Neural progenitor cell (in vitro differentiated cells): ENCODE measurements at regions not wholly inside any gene's neighbourhood (a gene's known extent, or its start where the extent isn't known, plus 50 kb on each side); places are given as distances from the start of the nearest gene placed in this dataset.

ENCODE experiments used
- DNase-seq: peaks from one replicate; pipeline ENCODE4 v3.0.0-alpha.2; 2016; ENCODE audit warnings: low spot score
- H2AFZ ChIP-seq: fragments of 200-600 bp; sonication (generic); replicated peaks from 2 replicates; pipeline ENCODE4 v1.6.1; 2016; ENCODE audit warnings: antibody characterized with exemption
- H3F3A ChIP-seq: fragments of 200-600 bp; sonication (generic); 2 replicates; pipeline ENCODE4 v1.6.1; 2016; ENCODE audit warnings: antibody characterized with exemption, low read depth
- H3K27ac ChIP-seq: fragments of 200-600 bp; sonication (generic); 2 replicates; pipeline ENCODE4 v1.5.1; 2016; ENCODE audit warnings: mild to moderate bottlenecking
- H3K27me3 ChIP-seq: fragments of 200-600 bp; sonication (generic); 2 replicates; pipeline ENCODE4 v1.6.1; 2016; ENCODE audit warnings: mild to moderate bottlenecking, moderate library complexity
- H3K36me3 ChIP-seq: fragments of 200-600 bp; sonication (generic); 2 replicates; pipeline ENCODE4 v1.5.1; 2016
- H3K4me1 ChIP-seq: fragments of 200-600 bp; sonication (generic); 2 replicates; pipeline ENCODE4 v1.6.1; 2016; ENCODE audit warnings: mixed run types
- H3K4me2 ChIP-seq: fragments of 200-600 bp; sonication (generic); 2 replicates; pipeline ENCODE4 v1.6.1; 2016
- H3K4me3 ChIP-seq: fragments of 200-600 bp; sonication (generic); 2 replicates; pipeline ENCODE4 v1.5.1; 2016
- H3K79me2 ChIP-seq: fragments of 200-600 bp; sonication (generic); 2 replicates; pipeline ENCODE4 v1.6.1; 2016; ENCODE audit warnings: low read depth
- H3K9ac ChIP-seq: fragments of 200-600 bp; sonication (generic); 2 replicates; pipeline ENCODE4 v1.6.1; 2016
- H3K9me3 ChIP-seq: fragments of 200-600 bp; sonication (generic); 2 replicates; pipeline ENCODE4 v1.5.1; 2016; ENCODE audit warnings: low read depth
- H4K20me1 ChIP-seq: fragments of 200-600 bp; sonication (generic); 2 replicates; pipeline ENCODE4 v1.6.1; 2016; ENCODE audit warnings: low read depth
- H3K27ac Mint-ChIP-seq: 3 replicates; pipeline ENCODE4 v1.8.0; 2021; ENCODE audit warnings: mixed read lengths
- H3K27me3 Mint-ChIP-seq: 2 replicates; pipeline ENCODE4 v1.8.0; 2022; ENCODE audit warnings: low read depth, mild to moderate bottlenecking, inconsistent platforms, moderate library complexity, mixed read lengths; ENCODE audit not compliant: insufficient read depth
- H3K36me3 Mint-ChIP-seq: 3 replicates; pipeline ENCODE4 v1.8.0; 2021; ENCODE audit warnings: mixed read lengths
- H3K4me1 Mint-ChIP-seq: 3 replicates; pipeline ENCODE4 v1.8.0; 2021; ENCODE audit warnings: mixed read lengths
- H3K4me3 Mint-ChIP-seq: 3 replicates; pipeline ENCODE4 v1.8.0; 2021; ENCODE audit warnings: mild to moderate bottlenecking, moderate library complexity, mixed read lengths
- H3K9me3 Mint-ChIP-seq: 3 replicates; pipeline ENCODE4 v1.8.0; 2020; ENCODE audit warnings: mixed read lengths
- EZH2 ChIP-seq: fragments of 200-600 bp; sonication (generic); IDR thresholded peaks from 2 replicates; pipeline ENCODE4 v1.6.1; 2017; ENCODE audit warnings: antibody characterized with exemption, mild to moderate bottlenecking, moderate library complexity
- EZH2phosphoT487 ChIP-seq: fragments of 200-600 bp; sonication (generic); IDR thresholded peaks from 2 replicates; pipeline ENCODE4 v1.6.1; 2017; ENCODE audit warnings: antibody characterized with exemption
- TF ChIP-seq, protein P1 (sequence below): fragments of 200-600 bp; sonication (generic); IDR thresholded peaks from 2 replicates; pipeline ENCODE4 v1.5.1; 2017; ENCODE audit warnings: antibody characterized with exemption, mild to moderate bottlenecking

DNA sequence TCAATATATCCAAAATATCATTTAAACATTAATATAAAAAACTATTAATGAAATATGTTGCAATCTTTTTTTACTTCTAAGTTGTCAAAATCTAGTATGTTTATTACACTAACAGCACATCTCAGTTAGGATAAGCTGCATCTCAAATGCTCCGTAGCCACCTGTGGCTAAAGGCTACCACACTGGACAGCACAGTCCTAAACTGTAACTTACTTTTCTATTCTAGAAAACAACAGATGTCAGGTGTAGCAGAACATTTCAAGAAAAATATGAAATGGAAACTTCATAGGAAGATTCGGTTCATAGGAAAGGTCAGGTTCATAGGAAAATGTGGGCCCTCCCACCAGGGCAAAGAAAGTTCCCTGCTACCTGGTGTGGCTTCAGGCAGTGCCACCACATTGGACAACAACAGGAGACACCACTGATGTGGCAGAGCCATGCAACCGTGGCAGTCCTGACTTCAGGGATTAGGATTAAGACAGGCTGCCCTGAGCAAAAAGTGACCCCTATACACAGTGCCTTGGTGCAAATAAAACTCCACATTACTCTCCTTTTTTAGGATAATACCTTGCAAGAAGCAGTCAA is 197.8 kb upstream of the NR4A3 start:
- Mint-ChIP-seq H3K4me1 (no peaks in the 10 kb centered on the region), H3K27me3 (no peaks in the 10 kb centered on the region), H3K9me3 (no peaks in the 10 kb centered on the region), H3K36me3 (no peaks in the 10 kb centered on the region), H3K27ac (no peak overlapping the region), H3K4me3 (no peak overlapping the region)
- Histone ChIP-seq H3K27ac (no peak overlapping the region), H3K4me2 (no peak overlapping the region), H3K4me3 (no peak overlapping the region), H3K9me3 (no peaks in the 10 kb centered on the region), H3K4me1 (no peaks in the 10 kb centered on the region), H3K27me3 (no peaks in the 10 kb centered on the region), H3F3A (no peaks in the 10 kb centered on the region), H4K20me1 (no peaks in the 10 kb centered on the region), H2AFZ (no peak overlapping the region), H3K36me3 (no peaks in the 10 kb centered on the region), H3K9ac (no peak overlapping the region), H3K79me2 (no peaks in the 10 kb centered on the region)
- no peak for DNase-seq
- no peak for TF ChIP-seq EZH2phosphoT487
- TF ChIP-seq, protein P1, sequence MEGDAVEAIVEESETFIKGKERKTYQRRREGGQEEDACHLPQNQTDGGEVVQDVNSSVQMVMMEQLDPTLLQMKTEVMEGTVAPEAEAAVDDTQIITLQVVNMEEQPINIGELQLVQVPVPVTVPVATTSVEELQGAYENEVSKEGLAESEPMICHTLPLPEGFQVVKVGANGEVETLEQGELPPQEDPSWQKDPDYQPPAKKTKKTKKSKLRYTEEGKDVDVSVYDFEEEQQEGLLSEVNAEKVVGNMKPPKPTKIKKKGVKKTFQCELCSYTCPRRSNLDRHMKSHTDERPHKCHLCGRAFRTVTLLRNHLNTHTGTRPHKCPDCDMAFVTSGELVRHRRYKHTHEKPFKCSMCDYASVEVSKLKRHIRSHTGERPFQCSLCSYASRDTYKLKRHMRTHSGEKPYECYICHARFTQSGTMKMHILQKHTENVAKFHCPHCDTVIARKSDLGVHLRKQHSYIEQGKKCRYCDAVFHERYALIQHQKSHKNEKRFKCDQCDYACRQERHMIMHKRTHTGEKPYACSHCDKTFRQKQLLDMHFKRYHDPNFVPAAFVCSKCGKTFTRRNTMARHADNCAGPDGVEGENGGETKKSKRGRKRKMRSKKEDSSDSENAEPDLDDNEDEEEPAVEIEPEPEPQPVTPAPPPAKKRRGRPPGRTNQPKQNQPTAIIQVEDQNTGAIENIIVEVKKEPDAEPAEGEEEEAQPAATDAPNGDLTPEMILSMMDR, result no peak
- no peak for TF ChIP-seq EZH2

DNA sequence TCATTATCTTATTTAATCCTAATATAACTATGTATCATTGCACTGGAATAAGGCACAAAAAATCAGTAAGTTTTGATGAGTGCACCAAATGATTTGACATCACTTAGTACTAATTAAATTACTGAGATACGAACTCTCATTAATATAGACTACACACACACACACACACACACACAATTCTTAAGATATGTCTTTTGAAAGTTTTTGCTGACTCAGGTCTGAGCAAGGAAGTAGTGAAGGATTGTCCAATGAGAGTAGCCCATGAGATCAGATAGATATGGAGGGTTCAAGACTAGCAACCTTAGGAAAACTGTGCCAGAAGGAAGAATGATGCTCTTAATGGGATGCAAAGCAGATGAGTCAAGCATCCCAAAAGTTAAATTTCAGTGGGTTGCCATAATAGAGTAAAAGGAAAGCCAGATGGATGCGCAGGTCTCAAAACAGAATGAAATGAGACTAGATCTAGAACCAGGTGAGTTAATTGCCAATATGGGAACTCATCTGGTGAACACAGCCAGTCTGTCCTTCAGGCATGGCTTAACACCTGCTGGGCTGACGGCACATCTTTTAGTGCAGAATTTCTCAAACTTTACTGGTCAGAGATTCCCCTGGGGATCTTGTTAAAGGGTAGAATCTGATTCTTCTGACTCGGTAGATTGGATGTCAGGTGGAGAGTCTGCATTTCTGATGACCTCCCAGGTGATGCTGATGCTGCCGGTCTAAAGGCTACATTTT is 197.0 kb upstream of the NR4A3 start:
- TF ChIP-seq, protein P1, result no peak
- no peak for TF ChIP-seq EZH2
- TF ChIP-seq EZH2phosphoT487, result no peak
- no peaks in the 10 kb centered on the region for H3K36me3 Mint-ChIP-seq

DNA sequence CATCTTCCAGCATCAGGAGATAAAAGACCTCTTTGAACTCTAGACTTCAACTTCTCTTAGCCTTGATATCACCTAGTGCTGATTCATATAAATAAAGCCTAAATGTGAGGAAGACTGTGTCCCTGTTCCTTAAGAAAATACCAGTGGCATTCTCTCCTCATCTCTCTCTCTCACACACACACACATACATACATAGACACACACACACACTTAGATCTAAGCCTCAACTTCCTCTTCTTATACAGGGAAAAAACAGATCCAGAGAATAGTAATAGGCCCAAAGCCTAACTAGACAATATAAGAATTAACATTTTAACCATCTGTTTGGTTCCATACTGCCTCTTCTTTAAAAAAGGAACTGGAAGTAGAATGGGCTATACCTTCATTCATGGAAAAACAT is 195.3 kb upstream of the NR4A3 start:
- Histone ChIP-seq H2AFZ (no peak overlapping the region), H3F3A (no peaks in the 10 kb centered on the region), H3K4me2 (no peak overlapping the region), H3K79me2 (no peaks in the 10 kb centered on the region), H3K36me3 (no peaks in the 10 kb centered on the region), H3K9me3 (no peaks in the 10 kb centered on the region), H3K9ac (no peak overlapping the region), H4K20me1 (no peaks in the 10 kb centered on the region), H3K27ac (no peak overlapping the region), H3K4me3 (no peak overlapping the region), H3K4me1 (no peaks in the 10 kb centered on the region), H3K27me3 (no peaks in the 10 kb centered on the region)
- no peaks in the 10 kb centered on the region for H3K9me3 Mint-ChIP-seq
- no peaks in the 10 kb centered on the region for H3K27me3 Mint-ChIP-seq
- H3K4me1 Mint-ChIP-seq, result no peaks in the 10 kb centered on the region
- H3K36me3 Mint-ChIP-seq, result no peaks in the 10 kb centered on the region
- no peak overlapping the region for H3K4me3 Mint-ChIP-seq
- no peak for DNase-seq
- no peak overlapping the region for H3K27ac Mint-ChIP-seq
- TF ChIP-seq EZH2phosphoT487 (no peak), EZH2 (no peak)
- TF ChIP-seq, protein P1, result no peak

More for the DNA sequence above, 197.0 kb upstream of the NR4A3 start:
- Histone ChIP-seq H4K20me1 (no peaks in the 10 kb centered on the region), H2AFZ (no peak overlapping the region), H3K36me3 (no peaks in the 10 kb centered on the region), H3K27ac (no peak overlapping the region), H3K9ac (no peak overlapping the region), H3K27me3 (no peaks in the 10 kb centered on the region), H3K79me2 (no peaks in the 10 kb centered on the region), H3K4me1 (no peaks in the 10 kb centered on the region), H3K4me3 (no peak overlapping the region), H3K4me2 (no peak overlapping the region), H3F3A (no peaks in the 10 kb centered on the region), H3K9me3 (no peaks in the 10 kb centered on the region)
- no peaks in the 10 kb centered on the region for H3K9me3 Mint-ChIP-seq
- no peak overlapping the region for H3K27ac Mint-ChIP-seq
- no peak overlapping the region for H3K4me3 Mint-ChIP-seq
- DNase-seq, result no peak
- H3K27me3 Mint-ChIP-seq, result no peaks in the 10 kb centered on the region
- no peaks in the 10 kb centered on the region for H3K4me1 Mint-ChIP-seq
